Activated T-cell treated with anti-CD3 and anti-CD28 coated beads for 24 hours (primary cell): ENCODE measurements at regions not wholly inside any gene's neighbourhood (a gene's known extent, or its start where the extent isn't known, plus 50 kb on each side); places are given as distances from the start of the nearest gene placed in this dataset.

Source experiments
- DNase-seq: peaks from one replicate; pipeline ENCODE4 v3.0.0-alpha.2; 2020; ENCODE audit warnings: low read depth

DNA sequence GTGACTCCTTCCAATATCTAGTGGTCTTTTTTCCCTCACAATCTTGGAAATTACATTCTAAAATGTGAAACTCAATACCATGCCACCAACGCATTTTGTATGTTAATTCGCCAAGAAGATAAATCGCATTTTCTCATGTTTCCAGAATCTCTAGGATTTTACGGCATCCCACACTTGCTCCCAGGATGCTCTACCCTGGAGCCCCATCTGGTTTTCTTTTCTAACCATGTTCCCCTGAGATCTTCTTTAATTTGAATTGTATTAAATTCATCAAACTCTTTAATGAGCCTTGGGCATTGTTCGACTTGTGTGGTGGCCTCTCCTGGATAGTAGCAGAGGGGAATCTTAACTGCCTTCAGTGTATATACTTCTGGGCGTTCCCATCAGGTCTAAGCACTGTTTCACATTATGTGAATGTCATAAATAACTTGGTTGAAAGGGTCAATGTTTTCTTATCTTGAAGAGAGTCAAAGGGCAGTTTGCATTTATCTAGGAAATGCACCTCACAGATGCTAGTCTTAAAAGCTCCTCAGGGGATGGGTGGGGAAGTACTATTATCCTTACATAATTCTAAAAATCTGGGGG lies 169.1 kb upstream of the MEOX2 start:
- no peak for DNase-seq

- no peak for DNase-seq
Measured at GRCh38 chr7:15854841-15855524, 168.5 kb upstream of the MEOX2 start.

- DNase-seq, result no peak
Measured at GRCh38 chr7:15853832-15854470, 167.5 kb upstream of the MEOX2 start.

DNA sequence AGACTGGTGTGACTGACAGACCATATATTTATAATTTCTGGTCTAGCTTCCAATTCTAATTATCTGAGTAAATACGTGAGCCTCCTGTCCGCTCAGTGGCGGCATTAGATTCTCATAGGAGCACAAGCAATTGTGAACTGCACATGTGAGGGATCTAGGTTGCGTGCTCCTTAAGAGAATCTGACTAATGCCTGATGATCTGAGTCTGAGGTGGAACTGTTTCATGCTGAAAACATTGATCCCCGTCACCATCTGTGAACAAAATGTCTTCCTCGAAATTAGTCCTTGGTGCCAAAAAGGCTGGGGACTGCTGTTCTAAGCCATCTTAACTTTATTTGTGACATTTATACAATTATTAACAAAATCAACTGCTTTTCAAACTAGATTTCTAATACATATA lies 164.7 kb upstream of the MEOX2 start:
- no peak for DNase-seq

GRCh38 chr7:15848901-15849300 lies 162.4 kb upstream of the MEOX2 start:
- DNase-seq, result no peak

DNA sequence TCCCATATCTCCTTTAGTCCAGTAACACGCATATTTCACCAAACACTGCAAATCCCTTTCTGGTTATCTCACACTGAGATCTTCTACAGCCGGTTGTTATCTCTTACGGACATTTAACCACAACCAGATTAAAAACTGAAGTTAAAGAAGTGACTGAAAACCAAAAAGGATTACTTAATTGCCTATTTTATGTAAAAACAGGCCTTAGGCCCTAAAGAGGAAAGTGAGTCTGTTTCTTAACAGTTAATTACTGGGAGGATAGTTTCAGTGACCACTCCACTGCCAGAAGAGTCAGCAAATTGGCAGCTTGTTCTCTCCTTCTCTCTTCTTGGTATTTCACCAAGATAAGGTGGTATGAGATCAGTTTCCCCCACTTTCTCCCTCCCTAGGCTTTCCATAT lies 161.9 kb upstream of the MEOX2 start:
- DNase-seq, result no peak

GRCh38 chr7:15845868-15846267 lies 159.4 kb upstream of the MEOX2 start:
- no peak for DNase-seq

DNA sequence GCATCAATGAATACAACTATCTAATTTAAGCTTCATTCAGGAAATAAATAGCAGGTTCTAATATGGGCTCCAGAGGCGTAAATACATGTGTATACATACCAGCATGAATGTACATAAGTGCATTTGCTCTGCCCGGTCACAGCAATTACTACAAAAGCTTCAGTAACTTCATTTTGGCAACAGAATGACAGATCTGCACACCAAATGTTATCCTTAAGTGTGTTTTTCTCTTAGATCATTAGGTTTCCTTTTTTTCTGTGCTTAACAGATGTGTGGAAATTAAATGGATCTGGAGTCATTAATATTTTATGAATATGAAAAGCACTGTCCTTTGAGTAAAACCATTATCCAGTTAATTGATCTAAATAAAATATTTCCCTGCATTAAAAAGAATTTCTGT lies 159.0 kb upstream of the MEOX2 start:
- DNase-seq, result no peak

DNA sequence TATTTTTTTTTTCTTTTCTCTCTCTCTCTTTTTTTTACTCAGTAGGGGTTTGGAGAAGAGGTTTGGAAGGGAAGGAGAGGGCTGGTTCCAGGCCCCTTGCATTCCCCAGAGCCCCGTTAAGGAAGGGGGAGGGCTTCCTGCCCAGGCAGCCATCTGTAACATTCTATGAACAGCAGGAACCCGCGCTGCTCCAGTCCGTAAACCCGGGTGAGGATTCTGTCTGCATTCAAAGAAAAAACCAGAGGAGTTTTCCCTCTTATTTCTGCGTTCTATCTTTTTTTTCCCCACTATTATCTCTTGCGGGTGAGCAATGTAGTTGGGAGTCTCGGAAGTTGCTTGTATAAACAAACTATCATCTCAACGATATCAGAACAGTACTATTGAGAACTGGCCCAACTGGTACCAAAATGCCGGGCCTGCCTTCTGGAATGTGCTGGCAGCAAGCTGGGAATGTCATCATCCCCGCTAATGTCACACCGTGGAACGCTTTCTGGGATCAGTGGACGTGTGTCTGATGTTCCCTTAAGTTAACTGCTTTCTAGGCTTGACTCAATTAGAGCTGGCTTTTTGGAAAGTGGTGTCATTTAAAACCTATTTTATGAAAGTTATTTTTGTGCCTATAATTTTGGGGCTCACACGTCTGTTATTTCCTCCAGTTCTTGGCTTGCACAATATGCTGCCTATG lies 153.1 kb upstream of the MEOX2 start:
- no peak for DNase-seq

DNA sequence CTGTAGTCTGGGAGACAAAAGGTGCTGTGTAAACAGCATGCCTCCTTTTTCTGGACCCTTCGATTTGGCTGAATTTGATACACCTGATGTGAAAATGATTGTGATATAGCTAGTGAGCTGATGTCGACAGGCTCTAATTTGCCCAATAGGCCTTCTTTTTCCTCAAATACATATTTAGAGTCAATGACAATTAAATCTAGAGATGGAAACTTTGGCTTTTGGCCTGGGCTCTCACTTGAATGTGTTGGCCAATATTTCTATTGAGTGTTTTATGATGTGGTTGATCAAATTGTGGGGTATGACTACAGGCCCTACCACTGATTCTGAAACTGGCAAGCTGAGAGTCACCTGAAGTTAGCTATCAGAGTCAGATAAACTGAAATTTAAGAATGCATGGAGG lies 151.8 kb upstream of the MEOX2 start:
- DNase-seq, result no peak

DNA sequence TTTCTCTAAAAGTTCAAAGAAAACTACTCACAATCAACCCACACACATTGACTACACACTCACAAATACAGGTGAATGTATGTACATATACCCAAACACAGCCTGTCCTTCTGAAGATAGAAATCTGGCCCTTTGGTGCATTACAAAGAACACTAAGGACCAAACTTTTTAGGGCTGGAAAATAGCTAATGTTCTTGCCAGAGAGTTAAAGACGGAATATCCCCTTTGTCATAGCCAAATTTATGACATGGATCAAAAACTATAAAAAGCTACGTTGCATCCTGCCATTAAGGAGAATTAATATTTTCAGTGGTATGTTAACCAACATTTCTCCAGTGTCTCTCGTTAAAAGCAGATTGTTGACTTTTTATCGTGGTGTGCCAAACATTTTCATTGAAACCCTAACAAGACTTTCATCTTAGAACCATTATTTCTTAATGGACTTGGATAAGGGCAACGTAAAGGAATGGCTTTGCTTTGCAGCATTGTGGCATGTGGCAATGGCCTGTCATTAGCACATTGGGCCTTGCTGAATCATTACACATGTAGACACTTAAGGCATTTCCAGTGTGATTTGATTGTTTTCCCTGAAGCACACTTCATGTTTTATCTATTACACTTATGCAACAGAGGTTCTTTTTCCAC lies 150.9 kb upstream of the MEOX2 start:
- no peak for DNase-seq

DNA sequence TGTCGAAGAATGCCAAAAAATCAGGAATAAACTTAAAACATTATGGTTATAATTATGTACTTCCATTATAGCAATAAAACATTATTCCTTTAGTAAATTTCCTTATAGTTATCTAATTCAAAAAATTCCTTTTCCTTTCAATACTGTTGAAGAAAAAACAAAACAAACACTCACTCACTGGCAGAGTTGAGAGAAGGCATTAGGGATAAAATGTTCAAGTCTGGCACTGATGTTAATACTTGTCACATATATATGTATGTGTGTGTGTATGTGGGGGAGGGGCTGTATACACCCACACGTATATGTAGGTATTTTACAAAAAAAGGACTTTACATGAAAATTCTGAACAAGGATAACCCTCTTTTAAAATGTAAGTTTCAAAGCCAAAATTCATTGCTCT lies 150.2 kb upstream of the MEOX2 start:
- no peak for DNase-seq

DNA sequence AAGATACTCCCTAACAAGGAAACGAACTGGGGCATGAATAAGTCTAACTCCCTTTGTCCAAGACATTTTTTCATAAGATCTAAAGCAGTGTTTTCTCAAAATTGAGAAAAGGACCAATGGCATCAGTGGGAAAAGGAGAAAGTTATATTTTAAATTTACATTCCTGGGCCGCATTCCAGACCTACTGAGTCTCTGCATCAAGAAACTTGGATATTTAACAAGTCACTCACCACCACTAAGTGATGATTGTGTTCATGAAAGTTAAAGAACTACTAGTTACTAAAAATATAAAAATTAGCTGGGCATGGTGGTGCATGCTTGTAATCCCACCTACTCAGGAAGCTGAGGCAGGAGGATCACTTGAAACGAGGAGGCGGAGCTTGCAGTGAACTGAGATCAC lies 149.6 kb upstream of the MEOX2 start:
- no peak for DNase-seq

DNA sequence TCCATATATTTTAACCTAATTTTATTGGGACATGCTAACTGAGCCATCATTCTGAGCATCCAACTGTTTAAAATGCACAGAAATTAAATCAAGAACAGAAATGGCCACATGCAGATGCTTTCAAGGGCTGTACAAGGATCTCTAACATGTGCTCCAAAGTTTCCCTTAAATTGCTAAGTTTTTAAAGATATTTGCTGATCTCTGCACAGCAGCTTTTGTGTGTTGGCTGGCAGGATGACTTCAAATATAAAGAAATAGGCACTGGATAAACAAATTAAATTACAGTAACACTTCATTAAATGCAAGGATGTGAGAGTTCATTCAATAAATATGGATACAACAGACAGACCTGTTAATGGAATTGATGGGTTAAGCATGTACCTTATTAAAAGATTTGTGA lies 148.0 kb upstream of the MEOX2 start:
- no peak for DNase-seq

GRCh38 chr7:15832996-15833395 lies 146.5 kb upstream of the MEOX2 start:
- no peak for DNase-seq

- DNase-seq, result no peak
Measured at GRCh38 chr7:15831606-15832005, 145.1 kb upstream of the MEOX2 start.

DNA sequence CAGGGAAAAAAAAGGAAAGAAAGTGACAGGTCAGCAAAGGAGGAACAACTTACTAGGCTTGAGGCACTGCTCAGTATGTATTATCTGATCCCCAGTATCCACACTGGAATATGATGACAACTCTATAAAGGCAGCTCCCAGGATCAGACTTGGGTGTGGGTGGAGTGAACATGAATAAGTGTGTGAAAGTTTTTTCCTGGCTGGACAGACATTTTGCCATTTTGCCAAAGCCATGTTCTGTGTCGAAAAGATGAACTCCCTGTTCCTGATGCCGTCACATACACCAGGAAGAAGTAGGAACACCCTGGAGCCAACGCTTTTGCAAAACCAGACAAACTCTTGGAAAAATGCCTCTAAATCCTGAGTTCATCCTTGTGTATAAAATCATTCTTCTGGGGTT lies 143.2 kb upstream of the MEOX2 start:
- DNase-seq, result no peak

DNA sequence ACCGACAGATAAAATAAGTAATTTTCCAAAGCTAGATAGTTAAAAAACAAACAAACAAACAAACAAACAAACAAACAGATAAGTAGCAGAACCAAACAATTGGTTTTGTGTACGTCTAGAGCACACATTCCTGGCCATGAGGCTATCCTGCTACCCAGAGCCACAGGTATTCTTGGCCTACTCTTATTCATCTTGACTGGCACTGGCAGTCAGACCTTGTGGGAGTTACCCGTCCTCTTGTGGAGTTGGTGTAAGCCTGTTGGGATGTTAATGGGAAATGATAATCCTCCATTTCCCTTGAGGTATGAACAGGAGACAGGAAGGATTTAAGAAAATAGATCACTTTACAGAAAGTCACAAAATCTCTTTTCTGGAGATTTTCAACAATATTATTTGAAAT lies 142.4 kb upstream of the MEOX2 start:
- no peak for DNase-seq

- DNase-seq, result no peak
Measured at GRCh38 chr7:15821484-15822427, 135.3 kb upstream of the MEOX2 start.

DNA sequence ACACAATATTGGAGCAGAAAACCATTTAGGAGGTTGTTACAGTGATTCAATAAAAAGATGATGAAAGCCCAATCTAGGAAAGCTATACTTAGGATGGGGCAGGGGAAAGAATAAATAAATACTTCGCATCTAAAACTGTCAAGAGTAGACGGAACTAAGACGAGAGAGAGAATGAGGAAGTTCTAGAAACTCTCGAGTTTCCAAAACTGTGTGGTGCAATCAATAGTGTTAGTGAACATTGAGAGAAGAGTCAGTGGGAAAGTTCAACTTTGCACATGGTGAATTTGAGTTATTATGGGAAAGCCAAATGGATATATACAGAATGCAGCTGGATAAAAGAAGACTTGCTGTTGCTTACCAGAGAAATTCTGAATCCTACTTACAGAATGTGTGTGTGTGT lies 133.8 kb upstream of the MEOX2 start:
- no peak for DNase-seq

DNA sequence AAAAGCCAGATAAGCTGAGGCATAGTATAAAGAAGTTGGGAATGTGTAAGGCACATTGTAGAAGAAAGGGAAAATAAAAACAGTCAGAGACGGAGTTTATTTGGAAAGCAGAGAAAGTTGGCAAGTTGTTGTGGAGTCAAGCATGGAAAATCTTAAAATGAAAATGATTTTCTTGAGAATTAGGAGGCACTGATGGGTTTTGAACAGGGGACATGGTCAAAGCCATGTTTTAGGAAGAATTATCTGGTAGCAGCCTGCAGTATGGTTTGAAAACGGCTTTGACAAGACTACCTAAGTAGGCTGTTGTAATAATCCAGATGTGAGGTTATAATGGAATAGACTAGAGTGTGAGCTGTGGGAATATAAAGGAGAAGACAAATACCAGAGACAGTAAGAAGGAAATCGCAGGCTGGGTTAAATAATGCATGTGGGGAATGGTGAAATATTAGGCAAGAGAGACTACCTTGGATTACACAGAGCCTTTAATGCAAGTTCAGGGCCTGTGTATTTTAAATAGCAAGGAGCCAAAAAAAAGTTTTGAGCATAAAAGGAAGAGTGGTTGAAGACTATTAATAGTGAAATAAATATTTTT lies 130.4 kb upstream of the MEOX2 start:
- DNase-seq, result no peak
